H1 (cell line): ENCODE measurements at regions not wholly inside any gene's neighbourhood (a gene's known extent, or its start where the extent isn't known, plus 50 kb on each side); places are given as distances from the start of the nearest gene placed in this dataset.

Source experiments
- CTCF ChIA-PET: fragments of 300-600 bp; sonication (Branson Sonifier 250); formaldehyde crosslinking; loops from one replicate; lab custom pipeline; 2021; ENCODE audit not compliant: partially characterized antibody; lab: Charles Lee
- POLR2A ChIA-PET: fragments of 300-600 bp; sonication (Branson Sonifier 250); formaldehyde crosslinking; loops from one replicate; lab custom pipeline; 2021; ENCODE audit warnings: inconsistent platforms; ENCODE audit not compliant: partially characterized antibody; lab: Charles Lee
- DNase-seq, 2 experiments: peaks; one replicate each; pipeline versions ENCODE4 v3.0.0 to v3.0.0-alpha.2; 2010 to 2022; ENCODE audit warnings: low spot score in 2 of 2, low read depth in 1 of 2, mixed read lengths in 1 of 2
- FAIRE-seq: peaks from 2 replicates; lab custom pipeline; 2011; peaks lifted over from hg19 to GRCh38; lab: Jason Lieb, UNC
- H2AFZ ChIP-seq: 2 replicates; pipeline ENCODE4 v1.8.1; 2012; ENCODE audit warnings: low read length, inconsistent platforms
- H2AK5ac ChIP-seq: 2 replicates; pipeline ENCODE4 v1.6.1; 2013; ENCODE audit warnings: low read depth, low read length
- H2BK120ac ChIP-seq: replicated peaks from 2 replicates; pipeline ENCODE3; 2013; ENCODE audit warnings: low read depth, low read length, inconsistent platforms
- H2BK12ac ChIP-seq: 2 replicates; pipeline ENCODE4 v1.6.1; 2013; ENCODE audit warnings: low read depth, low read length
- H2BK15ac ChIP-seq: 2 replicates; pipeline ENCODE4 v1.6.1; 2013; ENCODE audit warnings: low read length
- H2BK20ac ChIP-seq: 2 replicates; pipeline ENCODE4 v1.6.1; 2013; ENCODE audit warnings: low read length
- H2BK5ac ChIP-seq: 2 replicates; pipeline ENCODE4 v1.6.1; 2013; ENCODE audit warnings: low read depth, low read length
- H3K14ac ChIP-seq: 2 replicates; pipeline ENCODE4 v1.6.1; 2013; ENCODE audit warnings: inconsistent platforms; ENCODE audit not compliant: insufficient read length
- H3K18ac ChIP-seq: 2 replicates; pipeline ENCODE4 v1.6.1; 2013; ENCODE audit warnings: low read length; ENCODE audit errors: extremely low read depth
- H3K23ac ChIP-seq: 2 replicates; pipeline ENCODE4 v1.6.1; 2013; ENCODE audit warnings: inconsistent platforms; ENCODE audit not compliant: insufficient read length
- H3K23me2 ChIP-seq: 2 replicates; pipeline ENCODE4 v1.6.1; 2013; ENCODE audit warnings: low read depth, low read length
- H3K27ac ChIP-seq: 2 replicates; pipeline ENCODE4 v1.6.1; 2011; ENCODE audit warnings: low read depth, low read length, inconsistent platforms
- H3K27me3 ChIP-seq, 4 experiments: replicated peaks in 1 of 4; 1 replicate in 1 of 4; 2 replicates in 3 of 4; pipeline versions ENCODE4 v1.6.1 to v1.8.1; 2011 to 2013; ENCODE audit warnings: low read length in 3 of 4, mild to moderate bottlenecking in 3 of 4, inconsistent platforms in 2 of 4, mixed read lengths in 2 of 4, moderate library complexity in 1 of 4; ENCODE audit not compliant: control insufficient read depth in 3 of 4, insufficient read depth in 3 of 4; ENCODE audit errors: extremely low read depth in 1 of 4
- H3K36me3 ChIP-seq, 4 experiments: 2 replicates each; pipeline versions ENCODE4 v1.6.1 to v1.8.1; 2011 to 2013; ENCODE audit warnings: mild to moderate bottlenecking in 4 of 4, low read length in 3 of 4, moderate library complexity in 2 of 4, control low read depth in 1 of 4, inconsistent platforms in 1 of 4; ENCODE audit not compliant: insufficient read depth in 4 of 4, control insufficient read depth in 2 of 4
- H3K4ac ChIP-seq: replicated peaks from 2 replicates; pipeline ENCODE3; 2013; ENCODE audit warnings: low read length, low read depth, mixed read lengths, inconsistent platforms; ENCODE audit not compliant: insufficient read length
- H3K4me1 ChIP-seq, 4 experiments: replicated peaks in 1 of 4; 1 replicate in 1 of 4; 2 replicates in 3 of 4; pipeline versions ENCODE4 v1.6.1 to v1.8.1; 2011 to 2013; ENCODE audit warnings: low read length in 3 of 4, inconsistent platforms in 2 of 4, mixed read lengths in 1 of 4; ENCODE audit not compliant: insufficient read depth in 4 of 4, control insufficient read depth in 3 of 4
- H3K4me2 ChIP-seq, 2 experiments: 2 replicates each; pipeline versions ENCODE4 v1.6.1 to v1.8.1; 2011 to 2013; ENCODE audit warnings: low read depth in 2 of 2, low read length in 2 of 2, control low read depth in 1 of 2, inconsistent platforms in 1 of 2, mild to moderate bottlenecking in 1 of 2; ENCODE audit not compliant: insufficient read depth in 1 of 2
- H3K4me3 ChIP-seq, 4 experiments: fragments of 200-600, 300-600 bp in 1 of 4; sonication (generic), shearing (Covaris generic), sonication (Bioruptor Twin) in 1 of 4; 2 replicates each; pipeline versions ENCODE4 v1.5.1 to v1.8.1; 2011 to 2016; ENCODE audit warnings: low read length in 4 of 4, low read depth in 3 of 4, control low read depth in 2 of 4, inconsistent platforms in 2 of 4, mild to moderate bottlenecking in 2 of 4, mixed read lengths in 1 of 4, moderate library complexity in 1 of 4; ENCODE audit not compliant: insufficient read depth in 2 of 4; ENCODE audit errors: extremely low read depth in 1 of 4
- H3K56ac ChIP-seq: replicated peaks from 2 replicates; pipeline ENCODE3; 2013; ENCODE audit warnings: low read depth, mild to moderate bottlenecking, mixed read lengths, low read length, inconsistent platforms; ENCODE audit not compliant: insufficient read length
- H3K79me1 ChIP-seq: 2 replicates; pipeline ENCODE4 v1.6.1; 2013; ENCODE audit warnings: low read depth, low read length, control low read depth
- H3K79me2 ChIP-seq, 2 experiments: 2 replicates each; pipeline versions ENCODE4 v1.6.1 to v1.8.1; 2012 to 2013; ENCODE audit warnings: low read length in 2 of 2, mild to moderate bottlenecking in 2 of 2, inconsistent platforms in 1 of 2; ENCODE audit not compliant: insufficient read depth in 2 of 2, control insufficient read depth in 1 of 2
- H3K9ac ChIP-seq, 4 experiments: replicated peaks in 1 of 4; 1 replicate in 1 of 4; 2 replicates in 3 of 4; pipeline versions ENCODE4 v1.6.1 to v1.8.1; 2011 to 2013; ENCODE audit warnings: low read depth in 3 of 4, low read length in 3 of 4, control low read depth in 2 of 4, mild to moderate bottlenecking in 2 of 4, moderate library complexity in 2 of 4, inconsistent platforms in 1 of 4; ENCODE audit errors: extremely low read depth in 1 of 4
- H3K9me3 ChIP-seq, 2 experiments: 2 replicates each; pipeline versions ENCODE4 v1.6.1 to v1.8.1; 2012 to 2013; ENCODE audit warnings: mild to moderate bottlenecking in 2 of 2, moderate library complexity in 2 of 2, control low read depth in 1 of 2, inconsistent platforms in 1 of 2, low read depth in 1 of 2, low read length in 1 of 2, mixed read lengths in 1 of 2; ENCODE audit not compliant: insufficient read depth in 2 of 2
- H4K20me1 ChIP-seq, 2 experiments: replicated peaks in 1 of 2; 2 replicates each; pipeline versions ENCODE3 to v1.8.1; 2011 to 2013; ENCODE audit warnings: inconsistent platforms in 2 of 2, low read length in 2 of 2, mild to moderate bottlenecking in 1 of 2; ENCODE audit not compliant: insufficient read depth in 2 of 2, control insufficient read depth in 1 of 2
- H4K5ac ChIP-seq: 2 replicates; pipeline ENCODE4 v1.6.1; 2013; ENCODE audit warnings: low read length, low read depth, mixed read lengths, inconsistent platforms; ENCODE audit not compliant: insufficient read length
- H4K8ac ChIP-seq: 2 replicates; pipeline ENCODE4 v1.8.0; 2013; ENCODE audit warnings: mild to moderate bottlenecking, moderate library complexity, low read length, inconsistent platforms; ENCODE audit not compliant: insufficient read depth; ENCODE audit errors: extremely low read depth
- H4K91ac ChIP-seq: replicated peaks from 2 replicates; pipeline ENCODE3; 2013; ENCODE audit warnings: low read length, mixed read lengths, inconsistent platforms; ENCODE audit not compliant: insufficient read length
- CTBP2 ChIP-seq: IDR thresholded peaks from 2 replicates; pipeline ENCODE4 v1.7.0; 2011; ENCODE audit warnings: borderline replicate concordance, mild to moderate bottlenecking, moderate library complexity, mixed read lengths, low read length; ENCODE audit not compliant: insufficient read depth, insufficient read length
- EZH2 ChIP-seq: fragments of 200-600 bp; sonication (generic); IDR thresholded peaks from 2 replicates; pipeline ENCODE4 v1.7.1; 2012; ENCODE audit warnings: low read depth, mild to moderate bottlenecking, moderate library complexity, low read length, inconsistent platforms; ENCODE audit not compliant: severe bottlenecking
- HDAC2 ChIP-seq, 2 experiments: fragments of 300-600 bp in 1 of 2; sonication (generic) in 1 of 2; IDR thresholded peaks; 2 replicates each; pipeline ENCODE4 v1.6.1; 2011 to 2012; ENCODE audit warnings: low read depth in 2 of 2, low read length in 2 of 2, mild to moderate bottlenecking in 2 of 2, moderate library complexity in 2 of 2, borderline replicate concordance in 1 of 2, inconsistent platforms in 1 of 2
- JUND ChIP-seq: IDR thresholded peaks from 2 replicates; pipeline ENCODE4 v1.6.1; 2011; ENCODE audit warnings: mild to moderate bottlenecking, improper control_type of control experiment, low read length
- KDM5A ChIP-seq: fragments of 200-600 bp; IDR thresholded peaks from 2 replicates; pipeline ENCODE4 v1.7.1; 2012; ENCODE audit warnings: mild to moderate bottlenecking, low read length, inconsistent platforms, mixed read lengths
- POU5F1 ChIP-seq: IDR thresholded peaks from 2 replicates; pipeline ENCODE4 v1.6.1; 2011; ENCODE audit warnings: low read depth, mild to moderate bottlenecking, low read length, moderate library complexity
- WGBS, 2 experiments: shearing (Covaris generic) in 1 of 2; methylation state at CpG; one replicate each; pipeline versions ENCODE4 v1.1.6 to v1.1.7; 2013 to 2015; ENCODE audit warnings: low lambda C conversion rate in 2 of 2, mixed read lengths in 2 of 2, inconsistent platforms in 1 of 2, low coverage in 1 of 2, missing lambda C conversion rate in 1 of 2; ENCODE audit not compliant: insufficient replicate concordance in 2 of 2, insufficient coverage in 1 of 2, insufficient read length in 1 of 2; ENCODE audit errors: extremely low coverage in 1 of 2, missing lambda C conversion rate in 1 of 2; 5-methylcytosine and 5-hydroxymethylcytosine counted together
- TF ChIP-seq, protein P1 (sequence below): IDR thresholded peaks from 2 replicates; pipeline ENCODE4 v1.6.1; 2012; ENCODE audit warnings: low read length, inconsistent platforms
- TF ChIP-seq, protein P2 (sequence below): IDR thresholded peaks from 2 replicates; pipeline ENCODE4 v1.6.1; 2011; ENCODE audit warnings: low read length, improper control_type of control experiment

DNA sequence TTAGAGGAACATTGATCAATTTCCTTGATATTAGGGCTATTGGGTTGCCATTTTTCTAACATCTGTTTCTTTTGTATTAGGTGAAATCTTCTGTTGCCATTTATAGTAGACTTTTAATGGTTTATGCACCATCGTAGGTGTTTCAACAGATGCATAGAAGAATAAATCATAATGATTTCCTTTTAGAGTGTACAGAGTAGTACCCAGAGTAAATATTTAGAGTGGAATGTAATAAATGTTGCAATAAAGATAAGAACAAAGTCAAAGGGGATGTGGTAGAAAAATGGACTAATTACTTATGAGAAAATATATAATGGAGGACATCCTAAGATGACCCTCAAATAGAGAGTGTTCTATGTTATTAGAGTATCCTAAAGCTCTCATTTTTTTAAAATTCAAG is 643.0 kb upstream of the CITED2 start:
- 96% methylated on average over 1 of the region's 1 CpG; no CpG with 5 or more reads in 1 of the 2 experiments for WGBS, 2 experiments
- TF ChIP-seq POU5F1 (no peak), JUND (no peak), HDAC2 (IDR thresholded peaks at IDR 0.05; ENCODE audit: borderline replicate concordance in 1 of 2, low read depth in 2 of 2, low read length in 2 of 2) (no peak), KDM5A (no peak), EZH2 (no peak), CTBP2 (no peak)
- TF ChIP-seq, protein P1, sequence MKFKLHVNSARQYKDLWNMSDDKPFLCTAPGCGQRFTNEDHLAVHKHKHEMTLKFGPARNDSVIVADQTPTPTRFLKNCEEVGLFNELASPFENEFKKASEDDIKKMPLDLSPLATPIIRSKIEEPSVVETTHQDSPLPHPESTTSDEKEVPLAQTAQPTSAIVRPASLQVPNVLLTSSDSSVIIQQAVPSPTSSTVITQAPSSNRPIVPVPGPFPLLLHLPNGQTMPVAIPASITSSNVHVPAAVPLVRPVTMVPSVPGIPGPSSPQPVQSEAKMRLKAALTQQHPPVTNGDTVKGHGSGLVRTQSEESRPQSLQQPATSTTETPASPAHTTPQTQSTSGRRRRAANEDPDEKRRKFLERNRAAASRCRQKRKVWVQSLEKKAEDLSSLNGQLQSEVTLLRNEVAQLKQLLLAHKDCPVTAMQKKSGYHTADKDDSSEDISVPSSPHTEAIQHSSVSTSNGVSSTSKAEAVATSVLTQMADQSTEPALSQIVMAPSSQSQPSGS = no peak
- TF ChIP-seq, protein P2, sequence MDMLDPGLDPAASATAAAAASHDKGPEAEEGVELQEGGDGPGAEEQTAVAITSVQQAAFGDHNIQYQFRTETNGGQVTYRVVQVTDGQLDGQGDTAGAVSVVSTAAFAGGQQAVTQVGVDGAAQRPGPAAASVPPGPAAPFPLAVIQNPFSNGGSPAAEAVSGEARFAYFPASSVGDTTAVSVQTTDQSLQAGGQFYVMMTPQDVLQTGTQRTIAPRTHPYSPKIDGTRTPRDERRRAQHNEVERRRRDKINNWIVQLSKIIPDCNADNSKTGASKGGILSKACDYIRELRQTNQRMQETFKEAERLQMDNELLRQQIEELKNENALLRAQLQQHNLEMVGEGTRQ = no peak
- H3K4me3 ChIP-seq = no peak overlapping the region

More for the DNA sequence above, 643.0 kb upstream of the CITED2 start:
- Histone ChIP-seq H2BK12ac (no peak overlapping the region), H3K27me3 (no peaks in the 10 kb centered on the region), H4K8ac (no peak overlapping the region), H3K79me2 (no peaks in the 10 kb centered on the region), H3K56ac (no peak overlapping the region), H3K23me2 (no peaks in the 10 kb centered on the region), H2BK15ac (no peak overlapping the region), H3K18ac (no peak overlapping the region), H2BK5ac (no peak overlapping the region), H3K4me2 (no peak overlapping the region), H2BK20ac (no peak overlapping the region), H3K36me3 (no peaks in the 10 kb centered on the region), H3K9me3 (peaks cover 19 to 22% of the 10 kb centered on the region in 2 experiments), H3K4ac (no peak overlapping the region), H3K9ac (no peak overlapping the region), H4K20me1 (no peaks in the 10 kb centered on the region), H2AK5ac (no peak overlapping the region), H2BK120ac (no peak overlapping the region), H3K79me1 (no peaks in the 10 kb centered on the region), H3K23ac (no peak overlapping the region), H3K14ac (no peak overlapping the region), H3K27ac (no peak overlapping the region), H4K91ac (no peak overlapping the region), H4K5ac (no peak overlapping the region), H2AFZ (no peak overlapping the region), H3K4me1 (no peaks in the 10 kb centered on the region)
- FAIRE-seq (no peak), DNase-seq (no peak)
- ChIA-PET CTCF (interaction anchor here (0.8 to 1.6 kb wide), 3 partner anchors 10 to 97 kb away, joined by 3 read pairs; no protein-coding TSS in a partner anchor), POLR2A (no interaction called here)
